A549 (cell line): ENCODE measurements at regions not wholly inside any gene's neighbourhood (a gene's known extent, or its start where the extent isn't known, plus 50 kb on each side); places are given as distances from the start of the nearest gene placed in this dataset.

ENCODE experiments used
- ATAC-seq, 2 experiments: fragments of 200-7000 bp in 1 of 2; fragments of >200 bp in 1 of 2; cut with Nextera tagmentation in 1 of 2; cut with Tn5 transposase in 1 of 2; 3 replicates each; pipeline versions ENCODE4 v1.8.0 to v1.9.1; 2018 to 2020; ENCODE audit warnings: mild to moderate bottlenecking in 1 of 2, moderate library complexity in 1 of 2
- CTCF ChIA-PET: fragments of 300-600 bp; sonication (Branson Sonifier 250); formaldehyde crosslinking; extraction: SDS; loops from one replicate; lab custom pipeline; 2021; ENCODE audit warnings: antibody characterized with exemption, inconsistent platforms; lab: Yijun Ruan, JAX
- POLR2A ChIA-PET: fragments of 350-600 bp; formaldehyde crosslinking; extraction: SDS; loops from one replicate; lab custom pipeline; 2021; ENCODE audit warnings: antibody characterized with exemption, inconsistent platforms; lab: Yijun Ruan, JAX
- DNase-seq, 2 experiments: peaks; one replicate each; pipeline versions ENCODE4 v3.0.0 to v3.0.0-alpha.2; 2011 to 2016; ENCODE audit warnings: low read depth in 1 of 2, low spot score in 1 of 2
- FAIRE-seq: peaks from 2 replicates; lab custom pipeline; 2011; peaks lifted over from hg19 to GRCh38; lab: Jason Lieb, UNC
- H3K27ac ChIP-seq, 2 experiments: fragments of >200 bp; sonication (Bioruptor Twin); formaldehyde crosslinking; 3 replicates each; pipeline ENCODE4 v1.5.1; 2016 to 2017
- H3K4me1 ChIP-seq: fragments of >200 bp; sonication (Bioruptor Twin); formaldehyde crosslinking; 3 replicates; pipeline ENCODE4 v1.6.1; 2016
- H3K4me2 ChIP-seq: fragments of >200 bp; sonication (Bioruptor Twin); formaldehyde crosslinking; 3 replicates; pipeline ENCODE4 v1.6.1; 2016
- H3K4me3 ChIP-seq: fragments of >200 bp; sonication (Bioruptor Twin); formaldehyde crosslinking; 3 replicates; pipeline ENCODE4 v1.5.1; 2016
- H3K9me3 ChIP-seq: fragments of >200 bp; sonication (Bioruptor Twin); formaldehyde crosslinking; 3 replicates; pipeline ENCODE4 v1.6.1; 2016
- ATOH8 ChIP-seq: fragments of 250-450 bp; sonication (Bioruptor Pico); IDR thresholded peaks from 2 replicates; pipeline ENCODE4 v1.5.0; 2020; ENCODE audit warnings: low read depth, mild to moderate bottlenecking, moderate library complexity
- CHD4 ChIP-seq: fragments of 200-600 bp; sonication (generic); IDR thresholded peaks from 2 replicates; pipeline ENCODE4 v1.6.1; 2016; ENCODE audit warnings: antibody characterized with exemption, mild to moderate bottlenecking, borderline replicate concordance
- CTCF ChIP-seq: fragments of >200 bp; sonication (Bioruptor Twin); formaldehyde crosslinking; IDR thresholded peaks from 3 replicates; pipeline ENCODE4 v1.5.1; 2016
- EHF ChIP-seq: fragments of 250-450 bp; sonication (Bioruptor Pico); IDR thresholded peaks from 2 replicates; pipeline ENCODE4 v1.5.0; 2020; ENCODE audit warnings: mild to moderate bottlenecking
- FOXS1 ChIP-seq: fragments of 250-450 bp; sonication (Bioruptor Pico); IDR thresholded peaks from 2 replicates; pipeline ENCODE4 v1.5.0; 2020; ENCODE audit warnings: mild to moderate bottlenecking, moderate library complexity
- HMGXB4 ChIP-seq: fragments of 250-450 bp; sonication (Bioruptor Pico); IDR thresholded peaks from 2 replicates; pipeline ENCODE4 v1.5.0; 2021; ENCODE audit warnings: mild to moderate bottlenecking, moderate library complexity, borderline replicate concordance
- HOXB13 ChIP-seq: fragments of 250-450 bp; sonication (Bioruptor Pico); IDR thresholded peaks from 2 replicates; pipeline ENCODE4 v1.5.0; 2020; ENCODE audit warnings: low read depth, mild to moderate bottlenecking, moderate library complexity
- HOXB5 ChIP-seq: fragments of 250-450 bp; sonication (Bioruptor Pico); IDR thresholded peaks from 2 replicates; pipeline ENCODE4 v1.5.0; 2020; ENCODE audit warnings: mild to moderate bottlenecking, moderate library complexity
- KDM5A ChIP-seq: fragments of 200-600 bp; sonication (generic); IDR thresholded peaks from 2 replicates; pipeline ENCODE4 v1.6.1; 2016; ENCODE audit warnings: antibody characterized with exemption, mild to moderate bottlenecking
- MAZ ChIP-seq: fragments of 150-350 bp; IDR thresholded peaks from 2 replicates; pipeline ENCODE4 v1.6.1; 2014; ENCODE audit warnings: antibody characterized with exemption, low read depth, low read length, borderline replicate concordance
- NFE2L2 ChIP-seq: fragments of 150-350 bp; conservative IDR thresholded peaks from 2 replicates; pipeline ENCODE4 v1.6.1; 2014; ENCODE audit warnings: low read length
- NPAS2 ChIP-seq: fragments of 250-450 bp; sonication (Bioruptor Pico); IDR thresholded peaks from 2 replicates; pipeline ENCODE4 v1.8.0; 2022; ENCODE audit warnings: mild to moderate bottlenecking, moderate library complexity, borderline replicate concordance
- NR3C1 ChIP-seq: fragments of >200 bp; sonication (Bioruptor Twin); formaldehyde crosslinking; IDR thresholded peaks from 3 replicates; pipeline ENCODE4 v1.6.1; 2017
- PHF8 ChIP-seq: fragments of 200-600 bp; sonication (generic); IDR thresholded peaks from 2 replicates; pipeline ENCODE4 v1.6.1; 2016; ENCODE audit warnings: low read depth, mild to moderate bottlenecking, antibody characterized with exemption, moderate library complexity, borderline replicate concordance
- REST ChIP-seq: fragments of 200-600 bp; sonication (generic); IDR thresholded peaks from 2 replicates; pipeline ENCODE4 v1.6.1; 2016; ENCODE audit warnings: antibody characterized with exemption, mild to moderate bottlenecking, moderate library complexity
- RNF2 ChIP-seq: fragments of 200-600 bp; sonication (generic); IDR thresholded peaks from 2 replicates; pipeline ENCODE4 v1.6.1; 2016; ENCODE audit warnings: low read depth, mild to moderate bottlenecking, antibody characterized with exemption, moderate library complexity, borderline replicate concordance
- SMC3 ChIP-seq: fragments of >200 bp; sonication (Bioruptor Twin); formaldehyde crosslinking; IDR thresholded peaks from 3 replicates; pipeline ENCODE4 v1.6.1; 2018; ENCODE audit warnings: inconsistent platforms
- SREBF2 ChIP-seq: fragments of 450-650 bp; IDR thresholded peaks from 2 replicates; pipeline ENCODE4 v1.6.1; 2014; ENCODE audit warnings: mild to moderate bottlenecking, moderate library complexity
- TFCP2L1 ChIP-seq: fragments of 250-450 bp; sonication (Bioruptor Pico); IDR thresholded peaks from 2 replicates; pipeline ENCODE4 v1.5.0; 2021; ENCODE audit warnings: mild to moderate bottlenecking
- TP53 ChIP-seq: fragments of 250-450 bp; sonication (Bioruptor Pico); IDR thresholded peaks from 2 replicates; pipeline ENCODE4 v1.5.0; 2021; ENCODE audit warnings: mild to moderate bottlenecking, moderate library complexity
- ZNF302 ChIP-seq: fragments of 250-450 bp; sonication (Bioruptor Pico); IDR thresholded peaks from 2 replicates; pipeline ENCODE4 v1.9.0; 2021; ENCODE audit warnings: inconsistent platforms, mild to moderate bottlenecking, moderate library complexity
- ZSCAN20 ChIP-seq: fragments of 250-450 bp; sonication (Bioruptor Pico); IDR thresholded peaks from 2 replicates; pipeline ENCODE4 v1.8.0; 2022; ENCODE audit warnings: mild to moderate bottlenecking, moderate library complexity
- WGBS: methylation state at CpG from one replicate; pipeline ENCODE4 v1.1.6; 2017; ENCODE audit errors: missing lambda C conversion rate; 5-methylcytosine and 5-hydroxymethylcytosine counted together

GRCh38 chr22:49693416-49693815 is 134.3 kb downstream of the BRD1 start:
- no peak for ATAC-seq
- ChIA-PET CTCF (no interaction called here), POLR2A (no interaction called here)
- 0 out of 3 replicates have a peak, but pooled peaks cover 3% of the 10 kb centered on the region for H3K9me3 ChIP-seq
- no peak overlapping the region for H3K27ac ChIP-seq
- FAIRE-seq, result no peak
- no peaks in the 10 kb centered on the region for H3K4me1 ChIP-seq
- WGBS, result 19% methylated on average over 5 of the region's 11 CpGs
- no peak for DNase-seq
- H3K4me3 ChIP-seq, result no peak overlapping the region
- TF ChIP-seq ZNF302 (CRISPR knock-in tag) (no peak), NPAS2 (CRISPR knock-in tag) (no peak), SMC3 (no peak)
- no peak overlapping the region for H3K4me2 ChIP-seq

- CTCF ChIA-PET, result no interaction called here
- FAIRE-seq (no peak), ATAC-seq (no peak), DNase-seq (no peak)
- TF ChIP-seq TP53 (CRISPR knock-in tag), result no peak
- TF ChIP-seq ATOH8 (CRISPR knock-in tag), result no peak
- TF ChIP-seq HOXB5 (CRISPR knock-in tag), result no peak
- no peak for TF ChIP-seq PHF8
- TF ChIP-seq CTCF, result no peak
- TF ChIP-seq NR3C1, result no peak
- no peak for TF ChIP-seq FOXS1 (CRISPR knock-in tag)
- TF ChIP-seq HOXB13 (CRISPR knock-in tag), result no peak
- no peak for TF ChIP-seq RNF2
- TF ChIP-seq ZNF302 (CRISPR knock-in tag), result no peak
- no peak for TF ChIP-seq EHF
- POLR2A ChIA-PET, result no interaction called here
- Histone ChIP-seq H3K4me3 (no peak overlapping the region), H3K27ac (no peak overlapping the region), H3K9me3 (0 out of 3 replicates have a peak, but pooled peaks cover 3% of the 10 kb centered on the region), H3K4me2 (no peak overlapping the region), H3K4me1 (no peaks in the 10 kb centered on the region)
- 12% methylated on average over 11 of the region's 18 CpGs for WGBS
Observed at GRCh38 chr22:49692499-49693225, 135.0 kb downstream of the BRD1 start.

GRCh38 chr22:49691256-49691655 is 136.4 kb downstream of the BRD1 start:
- 73% methylated on average over 3 of the region's 3 CpGs for WGBS
- Histone ChIP-seq H3K4me2 (no peak overlapping the region), H3K4me1 (no peaks in the 10 kb centered on the region), H3K27ac (no peak overlapping the region), H3K4me3 (no peak overlapping the region), H3K9me3 (0 out of 3 replicates have a peak, but pooled peaks cover 3% of the 10 kb centered on the region)
- FAIRE-seq (no peak), DNase-seq (no peak), ATAC-seq (no peak)
- ChIA-PET CTCF (no interaction called here), POLR2A (no interaction called here)
- TF ChIP-seq PHF8 (no peak), ZSCAN20 (no peak), KDM5A (no peak), MAZ (no peak), REST (no peak), CHD4 (no peak), NFE2L2 (no peak), HMGXB4 (CRISPR knock-in tag) (no peak), TFCP2L1 (no peak), SREBF2 (no peak)
